Activated CD4-positive, alpha-beta T cell treated with anti-CD3 and anti-CD28 coated beads for 36 hours (primary cell): ENCODE measurements at regions not wholly inside any gene's neighbourhood (a gene's known extent, or its start where the extent isn't known, plus 50 kb on each side); places are given as distances from the start of the nearest gene placed in this dataset.

ENCODE experiments used
- ATAC-seq: fragments of 200-7000 bp; cut with Tn5 transposase; one replicate; pipeline ENCODE4 v1.10.0; 2021; ENCODE audit warnings: mild to moderate bottlenecking, moderate library complexity
- CTCF ChIA-PET: fragments of 350-600 bp; sonication (Branson Sonifier 250); formaldehyde crosslinking; loops from one replicate; lab custom pipeline; 2021; ENCODE audit warnings: antibody characterized with exemption; lab: Charles Lee
- POLR2A ChIA-PET: fragments of 350-600 bp; sonication (Branson Sonifier 250); formaldehyde crosslinking; loops from one replicate; lab custom pipeline; 2021; ENCODE audit warnings: antibody characterized with exemption, inconsistent platforms; lab: Charles Lee
- DNase-seq: peaks from one replicate; pipeline ENCODE4 v3.0.0-alpha.2; 2020
- H3K27ac Mint-ChIP-seq: one replicate; pipeline ENCODE4 v1.8.0; 2021; ENCODE audit warnings: mixed read lengths
- H3K27me3 Mint-ChIP-seq: one replicate; pipeline ENCODE4 v1.8.0; 2021; ENCODE audit warnings: mixed read lengths
- H3K36me3 Mint-ChIP-seq: one replicate; pipeline ENCODE4 v1.8.0; 2021; ENCODE audit warnings: low read depth, mixed read lengths
- H3K4me1 Mint-ChIP-seq: one replicate; pipeline ENCODE4 v1.8.0; 2021; ENCODE audit warnings: mixed read lengths
- H3K4me3 Mint-ChIP-seq: one replicate; pipeline ENCODE4 v1.8.0; 2021; ENCODE audit warnings: mild to moderate bottlenecking, moderate library complexity, mixed read lengths
- H3K9me3 Mint-ChIP-seq: one replicate; pipeline ENCODE4 v1.8.0; 2021; ENCODE audit warnings: low read depth, mixed read lengths
- intact Hi-C, 2 experiments: fragments of 100-400 bp; cut with DNase I in 1 of 2; cut with micrococcal nuclease in 1 of 2; formaldehyde crosslinking; loops; one replicate each; pipeline versions ENCODE4 v1.14.2 to v1.15.1; 2022 to 2024; cut with DNase I, micrococcal nuclease

DNA sequence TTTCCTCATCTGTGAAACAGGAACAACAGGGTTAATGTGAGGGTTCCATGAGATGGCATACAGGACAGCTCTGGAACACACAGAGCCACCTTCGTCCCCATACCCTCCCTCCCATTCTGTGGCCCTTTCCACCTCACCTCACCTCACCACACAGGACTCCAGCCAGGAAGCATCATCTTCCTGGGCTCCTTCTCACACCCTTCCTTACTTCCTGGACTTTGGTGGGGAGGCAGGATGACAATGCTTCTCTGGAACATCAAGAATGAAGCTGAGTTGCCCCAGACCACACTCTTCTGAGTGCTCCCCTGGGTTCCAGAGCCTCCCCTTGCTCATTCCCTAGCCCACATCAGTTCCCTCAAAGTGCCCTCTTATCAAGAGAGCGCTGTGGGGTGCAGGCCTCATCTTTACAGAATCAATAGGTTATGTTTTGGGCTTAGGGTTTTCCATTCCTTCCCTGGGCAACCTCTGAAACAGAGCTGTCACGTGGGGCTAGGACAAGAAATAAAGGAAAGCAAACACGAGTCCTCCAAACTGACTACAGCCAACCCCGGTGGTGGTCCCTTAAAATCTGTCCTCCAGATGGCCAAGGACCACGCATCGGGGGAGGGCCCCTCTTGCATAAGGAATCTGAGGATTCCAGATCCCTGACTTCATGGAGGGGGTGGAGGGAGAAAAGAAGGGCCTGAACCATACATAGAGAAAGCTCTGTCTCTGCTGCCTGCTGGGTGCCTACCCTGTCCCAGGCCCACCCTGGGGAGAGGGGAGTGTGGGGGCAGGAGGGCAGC lies 74.4 kb upstream of the ATP6AP2 start:
- no peak overlapping the region for H3K27ac Mint-ChIP-seq
- intact Hi-C loops = no loop called here
- no peak for DNase-seq
- ChIA-PET POLR2A (no interaction called here), CTCF (no interaction called here)
- no peak overlapping the region for H3K4me3 Mint-ChIP-seq
- H3K9me3 Mint-ChIP-seq = no peaks in the 10 kb centered on the region
- no peaks in the 10 kb centered on the region for H3K36me3 Mint-ChIP-seq
- H3K4me1 Mint-ChIP-seq = no peaks in the 10 kb centered on the region
- no peaks in the 10 kb centered on the region for H3K27me3 Mint-ChIP-seq
- ATAC-seq = no peak

DNA sequence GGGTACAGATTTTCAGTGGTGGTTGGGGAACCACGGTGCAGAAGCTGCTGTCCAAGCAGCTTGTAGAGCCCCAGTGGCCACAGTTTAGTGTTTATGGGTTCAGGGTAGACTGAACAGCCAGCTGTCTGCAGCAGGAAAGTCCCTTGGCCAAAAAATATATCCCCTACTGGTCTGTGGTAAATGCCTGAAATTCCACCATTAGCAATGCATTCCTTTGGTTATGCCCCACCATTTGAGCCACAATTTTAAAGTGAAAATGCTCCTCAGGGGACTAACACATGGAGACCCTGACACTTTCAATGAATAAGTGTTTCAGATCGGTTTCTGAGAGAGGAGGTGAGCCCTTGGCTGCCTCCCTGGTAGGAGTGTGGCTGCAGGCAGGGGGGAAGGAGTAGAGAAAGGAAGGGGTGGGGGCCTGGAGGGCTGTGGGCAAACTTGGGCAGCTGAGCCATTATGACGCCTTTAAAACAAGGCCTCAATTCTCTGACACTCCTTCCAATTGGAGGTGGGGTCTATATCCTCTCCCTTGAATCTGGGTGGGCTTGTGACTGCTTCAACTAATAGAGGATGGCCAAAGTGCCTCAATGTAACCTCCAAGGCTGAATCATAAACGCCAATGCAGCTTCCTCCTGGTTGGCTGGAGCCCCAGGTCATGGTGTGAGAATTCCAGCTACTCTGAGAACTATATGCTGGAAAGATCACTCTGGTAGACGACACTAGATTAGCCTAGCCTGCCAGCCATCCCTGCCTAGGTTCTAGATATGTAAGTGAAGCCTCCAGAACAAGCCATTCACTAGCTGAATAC lies 75.8 kb upstream of the ATP6AP2 start:
- Mint-ChIP-seq H3K27ac (no peak overlapping the region), H3K36me3 (no peaks in the 10 kb centered on the region), H3K4me1 (no peaks in the 10 kb centered on the region), H3K9me3 (no peaks in the 10 kb centered on the region), H3K4me3 (no peak overlapping the region), H3K27me3 (no peaks in the 10 kb centered on the region)
- DNase-seq (no peak), ATAC-seq (no peak)
- POLR2A ChIA-PET = no interaction called here
- intact Hi-C loops = no loop called here
- CTCF ChIA-PET = no interaction called here

- H3K4me1 Mint-ChIP-seq = no peaks in the 10 kb centered on the region
- POLR2A ChIA-PET = no interaction called here
- CTCF ChIA-PET = interaction anchor here (0.5 kb wide), 1 partner anchor 185 kb away, joined by 5 read pairs; no protein-coding TSS in a partner anchor
- intact Hi-C loops = no loop called here
- H3K27ac Mint-ChIP-seq = no peak overlapping the region
- no peaks in the 10 kb centered on the region for H3K27me3 Mint-ChIP-seq
- DNase-seq (no peak), ATAC-seq (no peak)
- no peak overlapping the region for H3K4me3 Mint-ChIP-seq
- H3K9me3 Mint-ChIP-seq = no peaks in the 10 kb centered on the region
- no peaks in the 10 kb centered on the region for H3K36me3 Mint-ChIP-seq
Observed at GRCh38 chrX:40503094-40503493, 77.7 kb upstream of the ATP6AP2 start.

- POLR2A ChIA-PET = no interaction called here
- CTCF ChIA-PET = interaction anchor here (0.5 kb wide), 1 partner anchor 184 kb away, joined by 5 read pairs; no protein-coding TSS in a partner anchor
- Mint-ChIP-seq H3K9me3 (no peaks in the 10 kb centered on the region), H3K4me3 (no peak overlapping the region), H3K4me1 (no peaks in the 10 kb centered on the region), H3K27ac (no peak overlapping the region), H3K27me3 (no peaks in the 10 kb centered on the region), H3K36me3 (no peaks in the 10 kb centered on the region)
- ATAC-seq = no peak
- intact Hi-C loops = no loop called here
- no peak for DNase-seq
Observed at GRCh38 chrX:40502688-40503087, 78.1 kb upstream of the ATP6AP2 start.

DNA sequence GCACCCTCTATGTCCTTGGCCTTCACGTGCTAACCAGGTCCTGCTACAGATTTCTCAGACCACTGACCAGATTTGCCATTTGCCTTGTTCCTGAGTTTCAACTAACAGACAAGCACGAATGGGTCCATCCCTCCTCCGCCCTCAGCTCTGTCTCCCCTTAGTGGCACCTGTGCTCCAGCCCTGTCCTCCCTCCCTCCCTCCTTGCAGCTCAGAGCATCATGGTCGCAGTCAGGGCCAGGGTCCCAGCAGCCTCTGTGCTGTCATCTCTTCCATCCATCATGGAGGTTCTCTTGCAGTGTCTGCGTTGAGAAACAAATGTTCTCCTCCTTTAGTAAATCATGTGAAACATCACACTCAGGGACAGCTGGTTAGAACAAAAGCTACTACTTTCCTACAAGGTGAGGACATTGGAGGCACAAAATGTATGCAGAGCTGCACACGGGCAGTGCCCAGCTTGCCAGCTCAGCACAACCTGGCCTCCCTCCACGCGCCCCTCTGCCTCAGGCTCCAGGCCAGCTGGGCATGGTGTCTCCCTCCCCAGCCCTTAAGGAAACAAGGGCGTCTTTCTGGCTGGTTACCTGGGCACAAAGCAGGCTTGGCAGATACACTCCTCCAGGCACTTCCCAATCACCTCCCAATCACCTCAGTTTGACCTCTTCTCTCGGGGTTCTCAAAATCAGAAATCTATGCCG lies 79.5 kb upstream of the ATP6AP2 start:
- H3K27me3 Mint-ChIP-seq = no peaks in the 10 kb centered on the region
- DNase-seq (no peak), ATAC-seq (no peak)
- no peak overlapping the region for H3K4me3 Mint-ChIP-seq
- no peaks in the 10 kb centered on the region for H3K9me3 Mint-ChIP-seq
- no peaks in the 10 kb centered on the region for H3K36me3 Mint-ChIP-seq
- H3K27ac Mint-ChIP-seq = no peak overlapping the region
- no peaks in the 10 kb centered on the region for H3K4me1 Mint-ChIP-seq
- ChIA-PET POLR2A (no interaction called here), CTCF (interaction anchor here (1.1 kb wide), 1 partner anchor 187 kb away, joined by 3 read pairs; no protein-coding TSS in a partner anchor)
- intact Hi-C loops = no loop called here

DNA sequence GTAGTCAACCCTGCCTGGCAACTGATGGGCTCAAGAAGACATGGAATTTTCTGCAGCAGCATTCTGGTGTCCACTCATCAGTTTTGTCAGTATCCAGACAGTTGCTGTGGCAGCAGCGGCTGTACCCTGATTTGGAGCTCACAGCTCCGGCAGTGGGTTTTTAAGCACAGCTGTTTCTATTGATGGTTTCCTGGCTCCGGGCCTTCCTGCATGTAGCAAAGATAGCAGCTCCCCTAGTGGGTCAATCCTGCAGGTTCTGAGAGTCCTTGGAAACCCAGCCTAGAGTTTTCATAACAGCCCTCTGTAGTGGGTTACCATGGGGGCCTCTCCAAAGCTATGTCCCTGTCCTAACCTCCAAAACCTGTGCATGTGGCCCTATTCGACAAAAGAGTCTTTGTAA lies 84.0 kb upstream of the ATP6AP2 start:
- DNase-seq (no peak), ATAC-seq (no peak)
- intact Hi-C loops = no loop called here
- no peaks in the 10 kb centered on the region for H3K9me3 Mint-ChIP-seq
- POLR2A ChIA-PET = no interaction called here
- no peaks in the 10 kb centered on the region for H3K27me3 Mint-ChIP-seq
- CTCF ChIA-PET = interaction anchor here (0.6 kb wide), 1 partner anchor 1873 kb away, joined by 3 read pairs; no protein-coding TSS in a partner anchor
- H3K27ac Mint-ChIP-seq = no peak overlapping the region
- H3K36me3 Mint-ChIP-seq = no peaks in the 10 kb centered on the region
- H3K4me1 Mint-ChIP-seq = no peaks in the 10 kb centered on the region
- H3K4me3 Mint-ChIP-seq = no peak overlapping the region

- H3K36me3 Mint-ChIP-seq = no peaks in the 10 kb centered on the region
- H3K27me3 Mint-ChIP-seq = no peaks in the 10 kb centered on the region
- ATAC-seq = no peak
- no peak overlapping the region for H3K27ac Mint-ChIP-seq
- DNase-seq = no peak
- CTCF ChIA-PET = no interaction called here
- H3K4me3 Mint-ChIP-seq = no peak overlapping the region
- no peaks in the 10 kb centered on the region for H3K9me3 Mint-ChIP-seq
- intact Hi-C loops = no loop called here
- H3K4me1 Mint-ChIP-seq = no peaks in the 10 kb centered on the region
- POLR2A ChIA-PET = no interaction called here
Observed at GRCh38 chrX:40495659-40496058, 85.1 kb upstream of the ATP6AP2 start.

DNA sequence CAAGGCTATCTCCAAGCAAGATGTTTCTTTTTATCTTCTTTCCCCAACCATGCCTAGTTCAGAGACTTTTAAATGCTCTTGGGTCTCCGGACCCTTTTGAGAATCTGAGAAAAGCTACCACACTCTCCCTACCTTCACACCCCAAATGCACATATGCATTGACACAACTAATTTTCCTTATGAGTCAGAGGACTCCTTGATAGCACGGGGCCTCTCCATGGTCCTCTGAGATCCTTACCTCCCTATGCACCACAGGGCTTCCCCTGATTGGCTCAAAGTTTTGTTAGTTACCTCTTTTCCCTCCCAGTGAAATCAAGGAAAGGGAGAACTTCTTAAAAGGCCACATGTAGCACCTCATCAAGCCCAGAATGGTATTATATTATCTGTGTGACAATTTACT lies 86.8 kb upstream of the ATP6AP2 start:
- H3K36me3 Mint-ChIP-seq = no peaks in the 10 kb centered on the region
- POLR2A ChIA-PET = no interaction called here
- H3K4me3 Mint-ChIP-seq = no peak overlapping the region
- DNase-seq (no peak), ATAC-seq (no peak)
- H3K27ac Mint-ChIP-seq = no peak overlapping the region
- no peaks in the 10 kb centered on the region for H3K4me1 Mint-ChIP-seq
- no peaks in the 10 kb centered on the region for H3K9me3 Mint-ChIP-seq
- H3K27me3 Mint-ChIP-seq = no peaks in the 10 kb centered on the region
- intact Hi-C loops = no loop called here
- CTCF ChIA-PET = no interaction called here

DNA sequence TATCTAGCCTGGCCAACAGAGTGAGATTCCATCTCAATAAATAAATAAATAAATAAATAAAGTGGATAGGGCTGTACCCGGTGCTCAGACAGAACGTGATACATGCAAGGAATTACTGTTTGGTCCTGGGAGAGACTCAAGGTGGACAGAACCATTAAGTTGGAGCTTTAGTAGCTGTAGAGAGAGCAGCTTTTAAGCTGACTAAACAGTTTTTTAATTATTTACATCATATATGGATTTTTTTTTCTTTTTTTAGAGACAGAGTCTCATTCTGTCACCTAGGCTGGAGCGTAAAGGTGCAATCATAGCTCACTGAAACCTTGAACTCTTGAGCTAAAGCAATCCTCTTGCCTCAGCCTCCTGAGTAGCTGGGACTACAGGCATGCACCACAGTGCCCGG lies 92.5 kb upstream of the ATP6AP2 start:
- CTCF ChIA-PET = interaction anchor here (1.4 kb wide), 1 partner anchor 52 kb away, joined by 4 read pairs; no protein-coding TSS in a partner anchor
- POLR2A ChIA-PET = no interaction called here
- H3K36me3 Mint-ChIP-seq = no peaks in the 10 kb centered on the region

DNA sequence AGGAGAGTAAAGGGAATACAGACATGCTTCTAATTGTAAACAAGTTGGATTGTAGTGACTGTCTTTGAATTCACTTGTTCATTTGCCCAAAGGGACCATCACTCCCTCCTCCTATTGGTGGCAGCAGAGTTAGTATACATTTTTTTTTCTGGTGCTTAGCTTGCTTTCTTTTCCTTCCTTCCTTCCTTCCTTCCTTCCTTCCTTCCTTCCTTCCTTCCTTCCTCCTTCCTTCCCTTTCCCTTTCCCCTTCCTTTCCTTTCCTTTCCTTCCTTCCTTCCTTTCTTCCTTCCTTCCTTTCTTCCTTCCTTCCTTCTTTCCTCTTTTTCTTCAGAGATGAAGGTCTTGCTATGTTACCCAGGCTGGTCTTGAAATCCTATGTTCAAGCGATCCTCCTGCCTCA lies 94.8 kb upstream of the ATP6AP2 start:
- no peak for ATAC-seq
- ChIA-PET POLR2A (no interaction called here), CTCF (no interaction called here)
- H3K36me3 Mint-ChIP-seq = no peaks in the 10 kb centered on the region
- no peak overlapping the region for H3K4me3 Mint-ChIP-seq
- no peaks in the 10 kb centered on the region for H3K27me3 Mint-ChIP-seq
- intact Hi-C loops = no loop called here
- H3K27ac Mint-ChIP-seq = no peak overlapping the region
- peaks cover 4% of the 10 kb centered on the region for H3K9me3 Mint-ChIP-seq
- peaks cover 4% of the 10 kb centered on the region for H3K4me1 Mint-ChIP-seq
- no peak for DNase-seq

More for the DNA sequence above, 92.5 kb upstream of the ATP6AP2 start:
- peaks cover 4% of the 10 kb centered on the region for H3K4me1 Mint-ChIP-seq
- H3K9me3 Mint-ChIP-seq = peaks cover 4% of the 10 kb centered on the region
- intact Hi-C loops = no loop called here
- no peak for DNase-seq
- no peaks in the 10 kb centered on the region for H3K27me3 Mint-ChIP-seq
- no peak overlapping the region for H3K4me3 Mint-ChIP-seq
- H3K27ac Mint-ChIP-seq = no peak overlapping the region
- ATAC-seq = no peak

- Mint-ChIP-seq H3K9me3 (peaks cover 4% of the 10 kb centered on the region), H3K4me1 (peaks cover 4% of the 10 kb centered on the region), H3K36me3 (no peaks in the 10 kb centered on the region), H3K4me3 (no peak overlapping the region), H3K27me3 (no peaks in the 10 kb centered on the region), H3K27ac (no peak overlapping the region)
- DNase-seq (no peak), ATAC-seq (no peak)
- CTCF ChIA-PET = no interaction called here
- intact Hi-C loops = no loop called here
- POLR2A ChIA-PET = no interaction called here
Observed at GRCh38 chrX:40485102-40485826, 95.5 kb upstream of the ATP6AP2 start.
